GM12892 (cell line): ENCODE measurements at regions not wholly inside any gene's neighbourhood (a gene's known extent, or its start where the extent isn't known, plus 50 kb on each side); places are given as distances from the start of the nearest gene placed in this dataset.

ENCODE experiments used
- POLR2A ChIP-seq: IDR thresholded peaks from 2 replicates; pipeline ENCODE4 v1.6.1; 2011; ENCODE audit warnings: low read depth, low read length, control low read depth
- POLR2AphosphoS5 ChIP-seq: IDR thresholded peaks from 2 replicates; pipeline ENCODE4 v1.6.1; 2011; ENCODE audit warnings: low read depth, low read length, control low read depth

- TF ChIP-seq POLR2A = no peak
- TF ChIP-seq POLR2AphosphoS5 = no peak
Measured at GRCh38 chr9:84450029-84450428, 109.5 kb upstream of the SLC28A3 start.
